IPS-NIHi11 (cell line): ENCODE measurements at regions not wholly inside any gene's neighbourhood (a gene's known extent, or its start where the extent isn't known, plus 50 kb on each side); places are given as distances from the start of the nearest gene placed in this dataset.
"Not testable (repeated sequence)": the region's sequence is repeated elsewhere in the genome, so short reads cannot be mapped to it uniquely, and the experiment has no call there.

Source experiments
- DNase-seq: peaks from one replicate; pipeline ENCODE4 v3.0.0; 2012; ENCODE audit warnings: mixed read lengths, low spot score

DNA sequence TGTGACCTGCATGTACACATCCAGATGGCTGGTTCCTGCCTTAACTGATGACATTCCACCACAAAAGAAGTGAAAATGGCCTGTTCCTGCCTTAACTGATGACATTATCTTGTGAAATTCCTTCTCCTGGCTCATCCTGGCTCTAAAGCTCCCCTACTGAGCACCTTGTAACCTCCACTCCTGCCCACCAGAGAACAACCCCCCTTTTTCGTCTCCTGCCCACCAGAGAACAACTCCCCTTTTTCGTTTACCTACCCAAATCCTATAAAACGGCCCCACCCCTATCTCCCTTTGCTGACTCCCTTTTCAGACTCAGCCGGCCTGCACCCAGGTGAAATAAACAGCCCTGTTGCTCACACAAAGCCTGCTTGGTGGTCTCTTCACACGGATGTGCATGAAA is 212.2 kb downstream of the KITLG start:
- not testable (repeated sequence) for DNase-seq

DNA sequence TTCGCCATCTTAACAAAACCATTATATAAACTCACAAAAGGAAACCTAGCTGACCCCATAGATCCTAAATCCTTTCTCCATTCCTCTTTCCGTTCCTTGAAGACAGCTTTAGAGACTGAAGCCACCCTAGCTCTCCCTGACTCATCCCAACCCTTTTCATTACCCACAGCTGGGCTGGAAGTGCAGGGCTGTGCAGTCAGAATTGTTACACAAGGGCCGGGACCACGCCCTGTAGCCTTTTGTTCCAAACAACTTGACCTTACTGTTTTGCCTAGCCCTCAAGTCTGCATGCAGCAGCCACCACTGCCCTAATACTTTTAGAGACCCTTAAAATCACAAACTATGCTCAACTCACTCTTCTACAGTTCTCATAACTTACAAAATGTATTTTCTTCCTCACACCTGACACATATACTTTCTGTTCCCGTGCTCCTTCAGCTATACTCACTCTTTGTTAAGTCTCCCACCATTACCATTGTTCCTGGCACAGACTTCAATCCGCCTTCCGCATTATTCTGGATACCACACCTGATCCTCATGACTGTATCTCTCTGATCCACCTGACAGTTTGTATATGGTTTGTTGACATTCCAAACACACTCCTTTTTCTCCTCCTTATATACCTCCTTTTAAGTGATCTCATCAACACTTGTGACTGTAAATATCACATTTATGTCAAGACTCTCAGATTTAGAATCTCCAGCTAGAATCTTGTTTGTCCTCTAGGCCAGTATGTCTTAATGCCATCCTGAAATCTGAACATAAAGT is 208.7 kb downstream of the KITLG start:
- no peak for DNase-seq

DNA sequence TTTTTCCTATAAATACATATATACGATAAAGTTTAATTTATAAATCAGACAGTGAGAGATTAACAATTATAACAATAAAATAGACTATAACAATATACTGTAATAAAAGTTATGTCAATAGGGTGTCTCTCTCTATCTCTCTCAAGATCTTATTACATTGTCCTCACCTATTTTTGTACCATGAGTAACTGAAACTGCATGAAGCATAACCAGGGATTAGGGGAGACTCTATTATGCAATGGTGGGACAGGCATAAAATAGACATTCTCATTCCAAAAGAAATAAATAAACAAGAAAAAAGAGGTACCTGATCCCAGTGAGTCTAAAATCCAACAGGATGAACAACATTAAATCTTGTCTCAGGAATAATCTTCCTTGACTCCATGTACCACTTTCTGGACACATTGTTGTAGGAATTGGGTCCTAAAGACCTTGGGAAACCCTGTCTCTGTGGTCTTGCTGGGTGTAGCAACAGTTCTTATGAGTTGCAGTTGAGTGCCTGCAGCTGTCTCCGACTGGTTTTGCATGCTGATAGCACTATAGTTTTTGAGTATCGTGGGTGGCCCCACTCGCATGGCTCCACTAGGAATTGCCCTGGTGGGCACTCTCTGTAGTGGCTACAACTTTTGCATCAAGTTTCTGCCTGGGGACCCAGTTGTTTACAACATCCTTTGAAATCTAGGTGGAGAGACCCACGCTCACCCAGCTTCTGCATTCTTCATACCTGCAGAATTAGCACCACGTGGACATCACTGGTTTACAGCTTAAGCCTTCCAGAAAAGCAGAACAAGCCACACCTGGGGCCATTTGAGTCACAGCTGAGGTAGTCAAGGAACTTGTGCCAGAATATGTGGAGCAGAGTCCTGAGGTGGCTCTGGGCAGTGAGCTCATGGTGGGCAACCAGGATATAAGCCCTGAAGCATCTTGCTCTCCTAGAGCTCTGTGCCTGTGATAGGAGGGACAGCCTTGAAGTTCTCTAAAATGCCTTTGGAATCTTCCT is 204.7 kb downstream of the KITLG start:
- no peak for DNase-seq

DNA sequence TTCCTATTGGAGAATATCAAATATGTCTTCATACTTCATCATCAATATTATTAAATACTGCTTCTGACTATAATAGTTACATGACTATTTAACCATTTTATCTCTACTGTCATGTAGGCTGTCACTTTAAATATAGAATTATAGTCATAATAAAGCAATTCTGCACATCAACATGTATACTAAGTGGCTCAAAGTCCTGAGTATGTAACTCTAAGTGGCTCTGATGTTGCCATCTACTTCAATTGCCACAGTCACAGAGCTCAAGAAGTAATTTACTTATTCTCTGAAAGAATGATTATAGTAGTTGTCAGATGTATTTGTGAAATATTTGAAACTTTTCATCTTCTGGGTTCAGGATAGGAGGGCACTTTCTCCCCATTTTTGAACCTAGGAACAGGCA is 202.3 kb downstream of the KITLG start:
- DNase-seq: no peak

DNA sequence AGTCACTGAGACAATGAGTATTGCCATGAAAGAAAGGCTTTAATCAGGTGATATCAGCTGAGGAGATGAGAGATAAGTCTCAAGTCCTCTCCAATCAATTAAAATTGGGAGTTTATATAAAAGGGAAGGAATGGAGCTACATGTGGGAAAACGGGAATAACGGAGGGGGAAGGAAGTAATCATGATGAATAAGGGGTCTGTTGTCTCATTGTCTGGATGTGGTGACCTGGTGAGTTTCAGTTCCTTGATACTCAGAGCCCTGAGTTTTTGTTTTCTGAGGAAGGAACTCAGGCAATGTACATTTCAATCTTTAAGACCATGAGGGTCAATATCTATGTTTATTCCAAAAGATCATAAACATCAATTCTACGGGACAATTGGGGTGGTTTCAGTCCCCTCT is 198.8 kb downstream of the KITLG start:
- DNase-seq: no peak

DNA sequence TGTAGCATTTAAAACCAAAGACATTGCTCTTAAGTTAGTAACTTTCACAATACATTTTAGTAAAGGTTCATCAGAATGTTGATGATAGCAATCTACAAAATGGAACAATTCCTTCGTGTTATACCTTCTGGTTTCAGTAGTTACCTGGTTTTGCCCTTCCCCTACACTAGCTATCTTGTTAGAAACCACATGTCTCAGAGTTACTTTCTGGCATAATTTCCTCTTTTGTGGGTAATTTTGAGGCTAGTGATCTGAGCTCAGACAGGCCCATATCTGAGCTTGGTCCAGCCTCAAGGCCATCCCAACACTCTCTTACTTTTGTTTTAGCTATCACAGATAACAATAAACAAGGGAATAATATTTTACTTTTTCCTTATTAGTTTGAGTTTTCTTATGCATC is 196.9 kb downstream of the KITLG start:
- no peak for DNase-seq

- DNase-seq: no peak
Measured at GRCh38 chr12:88388566-88389540, 191.4 kb downstream of the KITLG start.

- no peak for DNase-seq
Measured at GRCh38 chr12:88390811-88391210, 189.5 kb downstream of the KITLG start.

DNA sequence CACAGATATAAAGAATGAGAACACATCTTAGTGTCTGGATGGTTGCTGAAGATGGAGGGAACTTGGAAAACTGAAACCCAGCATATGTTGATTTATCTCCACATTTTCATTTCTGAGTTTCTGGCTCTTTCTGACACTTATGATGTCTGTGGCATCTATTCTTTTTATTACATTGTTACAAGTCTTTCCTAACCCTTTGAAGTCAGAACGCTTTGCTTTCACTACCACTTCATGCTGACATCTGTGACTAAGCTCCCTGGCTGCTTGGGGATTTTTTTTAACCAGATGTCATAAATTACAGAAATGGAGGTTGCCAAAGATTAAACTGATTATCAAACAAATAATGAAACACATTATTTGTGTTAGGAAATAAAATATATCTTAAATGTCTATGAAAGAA is 188.7 kb downstream of the KITLG start:
- no peak for DNase-seq

GRCh38 chr12:88393017-88393767 is 187.1 kb downstream of the KITLG start:
- peak; percentile 54 for DNase-seq

DNA sequence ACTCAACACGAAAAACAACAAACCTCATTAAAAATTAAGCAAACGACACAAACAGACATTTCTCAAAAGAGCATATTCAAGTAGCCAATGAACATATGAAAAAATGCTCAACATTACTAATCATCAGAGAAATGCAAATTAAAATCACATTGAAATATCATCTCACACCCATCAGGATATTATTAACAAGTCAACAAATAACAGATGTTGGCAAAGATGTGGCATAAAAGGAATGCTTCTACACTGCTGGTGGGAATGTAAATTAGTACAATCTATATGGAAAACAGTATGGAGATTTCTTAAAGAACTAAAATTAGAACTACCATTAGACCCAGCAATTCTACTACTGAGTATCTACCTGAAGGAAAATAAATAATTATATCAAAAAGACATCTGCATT is 182.2 kb downstream of the KITLG start:
- DNase-seq: no peak

DNA sequence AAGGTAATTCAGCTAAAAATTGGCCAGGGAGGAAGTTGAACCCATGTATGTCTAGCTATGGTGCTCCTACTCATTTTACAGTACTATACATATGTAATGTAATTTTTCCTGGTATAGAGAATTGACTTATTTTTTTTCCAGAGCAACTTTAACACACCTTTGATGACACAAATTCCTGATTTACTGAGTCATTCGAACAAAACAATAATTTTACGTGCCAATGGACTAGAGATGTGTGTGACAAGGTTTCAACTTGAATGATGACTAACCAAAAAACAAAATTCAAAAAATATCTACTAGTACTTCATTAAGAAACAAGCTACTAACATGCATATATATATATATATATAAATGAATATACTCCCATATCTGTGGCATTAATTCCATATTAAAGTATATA is 180.5 kb downstream of the KITLG start:
- DNase-seq: no peak

- no peak for DNase-seq
Measured at GRCh38 chr12:88400302-88400701, 180.0 kb downstream of the KITLG start.

GRCh38 chr12:88401155-88401554 is 179.1 kb downstream of the KITLG start:
- DNase-seq: no peak

DNA sequence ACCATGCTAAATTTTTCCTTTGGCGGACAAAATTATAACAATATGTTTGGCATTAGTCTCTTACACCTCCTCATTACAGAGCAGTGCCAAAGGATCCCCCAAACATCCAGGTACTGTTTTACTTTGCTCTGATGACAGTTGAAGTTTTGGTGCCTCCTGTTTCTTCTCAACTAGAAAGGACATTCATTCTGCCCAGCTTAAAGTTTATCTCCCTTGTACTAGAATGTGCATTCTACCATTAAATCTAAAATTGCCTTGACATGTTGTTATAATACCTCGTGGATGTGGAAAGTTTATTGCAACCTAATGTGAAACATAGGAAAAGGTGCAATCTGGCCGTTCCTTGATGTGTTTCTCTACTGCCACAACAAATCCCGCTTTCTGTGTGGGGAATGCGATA is 173.4 kb downstream of the KITLG start:
- DNase-seq: no peak

GRCh38 chr12:88408823-88409222 is 171.4 kb downstream of the KITLG start:
- no peak for DNase-seq

DNA sequence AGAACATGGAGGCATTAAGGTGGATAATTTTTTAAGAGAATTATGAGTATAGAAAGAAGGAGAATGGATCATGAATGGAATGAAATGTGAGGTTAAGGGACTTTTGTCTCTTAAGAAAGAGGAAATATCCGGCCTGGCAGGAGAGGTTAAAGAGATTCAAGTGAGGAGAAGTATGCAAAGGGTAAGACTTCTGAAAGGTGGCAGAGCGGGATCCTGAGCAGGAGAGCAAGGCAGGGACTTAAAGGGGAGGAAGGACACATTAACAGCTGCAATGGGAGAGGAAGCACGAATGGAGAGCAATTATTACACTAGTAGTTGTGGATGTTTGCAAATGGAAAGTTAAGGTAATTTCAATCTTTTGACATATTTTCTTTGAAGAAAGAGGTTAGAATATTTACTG is 171.0 kb downstream of the KITLG start:
- DNase-seq: no peak

DNA sequence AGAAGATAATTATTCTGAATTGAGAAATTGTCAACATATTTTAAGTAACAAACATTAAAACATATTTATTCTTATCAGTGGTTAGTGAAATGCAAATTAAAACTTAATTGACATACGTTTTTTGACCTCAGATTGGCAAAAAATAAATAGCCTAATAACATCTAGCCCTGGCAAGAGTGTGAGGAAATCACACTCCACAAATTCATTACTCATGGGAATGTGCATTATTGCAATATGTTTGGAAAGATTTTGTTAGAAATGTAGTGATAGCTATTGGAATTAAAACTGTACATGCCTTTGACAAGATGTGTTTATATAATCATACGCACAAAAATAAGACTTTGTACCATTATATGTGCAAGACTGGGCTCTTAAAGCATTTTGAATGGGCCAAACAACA is 168.6 kb downstream of the KITLG start:
- no peak for DNase-seq

DNA sequence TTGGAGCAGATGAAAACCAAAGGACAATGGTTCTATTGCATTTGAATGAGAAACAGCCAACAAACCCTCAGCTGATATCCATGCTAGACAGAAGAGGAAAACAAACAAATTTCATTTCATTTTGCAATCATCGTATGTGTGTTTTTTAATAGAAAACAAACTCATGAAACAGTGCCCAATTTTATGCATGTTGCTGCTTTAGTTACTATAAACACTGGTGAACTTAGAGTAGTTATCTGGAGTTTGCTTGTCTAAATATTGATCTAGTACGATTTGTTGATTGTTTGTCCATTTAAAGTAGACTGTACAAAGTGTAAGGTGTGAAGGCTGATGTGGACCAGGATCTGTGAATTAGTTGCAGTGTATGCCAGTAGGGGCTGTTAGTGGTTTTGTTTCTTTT is 166.6 kb downstream of the KITLG start:
- DNase-seq: no peak

GRCh38 chr12:88416155-88416554 is 164.1 kb downstream of the KITLG start:
- DNase-seq: no peak

DNA sequence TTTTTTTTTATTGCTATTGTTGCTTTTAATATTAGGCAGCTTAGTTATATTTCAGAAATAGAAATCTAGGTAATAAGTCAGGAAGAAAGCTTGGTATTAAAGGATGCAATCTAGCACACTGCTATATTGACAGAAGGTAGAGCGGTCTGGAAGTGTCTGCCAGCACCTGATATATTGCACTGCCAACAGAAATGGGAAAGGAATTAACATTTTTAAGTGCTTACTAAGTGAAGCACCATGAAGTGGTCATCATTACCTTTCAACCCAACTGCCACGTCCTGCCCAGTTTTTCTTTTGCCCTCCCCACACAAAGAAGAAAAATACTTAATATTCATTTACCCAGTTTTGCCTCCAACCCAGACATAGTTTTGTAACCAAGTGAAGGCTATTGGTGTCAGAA is 163.5 kb downstream of the KITLG start:
- no peak for DNase-seq
